ENCODE measurements at regions not wholly inside any gene's neighbourhood (a gene's known extent, or its start where the extent isn't known, plus 50 kb on each side); places are given as distances from the start of the nearest gene placed in this dataset.

GRCh38 chr18:51248685-51249084, 51.2 kb upstream of the MEX3C start:
- Histone ChIP-seq H3K9ac (ENCODE audit: insufficient read depth, low read depth, low read length) (no peak overlapping the region), H4K20me1 (ENCODE audit: insufficient read depth, low read length) (no peaks in the 10 kb centered on the region), H3K4me1 (ENCODE audit: insufficient read depth, low read length) (peaks cover 25% of the 10 kb centered on the region), H3K27me3 (ENCODE audit: control insufficient read depth in 1 of 2, insufficient read depth in 2 of 2, low read length in 2 of 2) (no peaks in the 10 kb centered on the region; a peak in 1 of 5 replicates), H3K4me2 (ENCODE audit: low read depth, low read length) (peak overlapping the region; percentile 47), H3K4me3 (replicated peaks in 1 of 3; ENCODE audit: insufficient read depth in 1 of 3, low read depth in 2 of 3, low read length in 3 of 3) (no peak overlapping the region), H3K79me2 (ENCODE audit: insufficient read depth, low read length) (no peaks in the 10 kb centered on the region), H2AFZ (ENCODE audit: low read length) (no peak overlapping the region), H3K36me3 (replicated peaks in 1 of 2; ENCODE audit: control insufficient read depth in 1 of 2, insufficient read depth in 2 of 2, low read length in 2 of 2) (no peaks in the 10 kb centered on the region), H3K9me3 (ENCODE audit: low read length) (no peaks in the 10 kb centered on the region), H3K27ac (ENCODE audit: extremely low read length, insufficient read depth, low read length) (no peak overlapping the region)
- 42% methylated on average over 2 of the region's 2 CpGs for WGBS (ENCODE audit: low lambda C conversion rate)
- ChIA-PET POLR2A (no interaction called here), CTCF (ENCODE audit: low intra/inter-chr PET ratio, low total read pairs) (no interaction called here)
- DNase-seq (ENCODE audit: low spot score) (peak; percentile 18), ATAC-seq (peak; percentile 78), FAIRE-seq (no peak)
- TF ChIP-seq NR3C1 (CRISPR knock-in tag; IDR thresholded peaks at IDR 0.05), result no peak
- TF ChIP-seq ZNF317 (CRISPR knock-in tag; IDR thresholded peaks at IDR 0.05), result 0 out of 2 replicates have a peak, but pooled peaks have one; percentile 60
- TF ChIP-seq TFAP4 (IDR thresholded peaks at IDR 0.05; ENCODE audit: borderline replicate concordance, low read depth), result peak; percentile 30; the same call in 1 of the 2 replicates
- TF ChIP-seq HOXA3 (CRISPR knock-in tag; IDR thresholded peaks at IDR 0.05), result 0 out of 2 replicates have a peak, but pooled peaks have one; percentile 29
- TF ChIP-seq NKX3-1 (CRISPR knock-in tag; IDR thresholded peaks at IDR 0.05), result no peak
- TF ChIP-seq ZNF644 (CRISPR knock-in tag; IDR thresholded peaks at IDR 0.05; ENCODE audit: low read depth), result peak; percentile 87
- TF ChIP-seq ZMYM4 (CRISPR knock-in tag; IDR thresholded peaks at IDR 0.05), result peak; percentile 54; the same call in 1 of the 2 replicates
- peak; percentile 28; the same call in 1 of the 2 replicates for TF ChIP-seq ZNF331 (CRISPR knock-in tag; IDR thresholded peaks at IDR 0.05)
- TF ChIP-seq ZSCAN29 (CRISPR knock-in tag; conservative IDR thresholded peaks at IDR 0.05), result no peak
- TF ChIP-seq TFDP1 (CRISPR knock-in tag; IDR thresholded peaks at IDR 0.05; ENCODE audit: borderline replicate concordance), result no peak
- peak; percentile 58 for TF ChIP-seq YY1 (IDR thresholded peaks at IDR 0.05; ENCODE audit: insufficient read depth, insufficient replicate concordance, low read depth, low read length)
- no peak for TF ChIP-seq HNF4G (IDR thresholded peaks at IDR 0.05; ENCODE audit: borderline replicate concordance, low read depth, low read length)
- 0 out of 2 replicates have a peak, but pooled peaks have one; percentile 27 for TF ChIP-seq HNF4G (CRISPR knock-in tag; IDR thresholded peaks at IDR 0.05; ENCODE audit: borderline replicate concordance, low read depth)
- 0 out of 2 replicates have a peak, but pooled peaks have one; percentile 43 for TF ChIP-seq ESRRA (CRISPR knock-in tag; IDR thresholded peaks at IDR 0.05; ENCODE audit: low read depth)
- TF ChIP-seq HNF4A (CRISPR knock-in tag; IDR thresholded peaks at IDR 0.05), result peak; percentile 86
- no TSS peak for BruUV-seq (replicated peaks)
- intact Hi-C loops (cut with micrococcal nuclease; ENCODE audit: unreplicated experiment), result no loop called here
- in situ Hi-C loops (cut with HindIII; ENCODE audit: extremely low pct_ligation_motif_present, low pct_unique_long_range_greater_than_20kb), result no loop called here

Measured in HepG2 (cell line).